LHCN-M2 (cell line): ENCODE measurements at regions not wholly inside any gene's neighbourhood (a gene's known extent, or its start where the extent isn't known, plus 50 kb on each side); places are given as distances from the start of the nearest gene placed in this dataset.

Source experiments
- DNase-seq: peaks from one replicate; pipeline ENCODE4 v3.0.0-alpha.2; 2012; ENCODE audit warnings: low read depth

GRCh38 chr9:73451003-73451402 is 299.3 kb downstream of the ANXA1 start:
- no peak for DNase-seq

GRCh38 chr9:73459817-73460216 is 308.2 kb downstream of the ANXA1 start:
- no peak for DNase-seq

- no peak for DNase-seq
These were observed 317.1 kb downstream of the ANXA1 start for GRCh38 chr9:73468716-73469115.

GRCh38 chr9:73470766-73471165 is 319.1 kb downstream of the ANXA1 start:
- DNase-seq = no peak

- no peak for DNase-seq
These were observed 322.4 kb downstream of the ANXA1 start for GRCh38 chr9:73474002-73474600.

- no peak for DNase-seq
These were observed 323.0 kb downstream of the ANXA1 start for GRCh38 chr9:73474625-73475024.

- DNase-seq = no peak
These were observed 343.2 kb downstream of the ANXA1 start for GRCh38 chr9:73494894-73495293.

GRCh38 chr9:73497796-73498195 is 346.1 kb downstream of the ANXA1 start:
- no peak for DNase-seq

GRCh38 chr9:73515216-73515615 is 363.6 kb downstream of the ANXA1 start:
- no peak for DNase-seq

- DNase-seq = no peak
These were observed 371.7 kb downstream of the ANXA1 start for GRCh38 chr9:73523391-73523790.

- DNase-seq = no peak
These were observed 373.7 kb downstream of the ANXA1 start for GRCh38 chr9:73525350-73525749.

GRCh38 chr9:73527521-73527920 is 375.9 kb downstream of the ANXA1 start:
- no peak for DNase-seq

- no peak for DNase-seq
These were observed 377.3 kb downstream of the ANXA1 start for GRCh38 chr9:73528926-73529325.

GRCh38 chr9:73529666-73530065 is 378.0 kb downstream of the ANXA1 start:
- DNase-seq = no peak

- no peak for DNase-seq
These were observed 379.4 kb downstream of the ANXA1 start for GRCh38 chr9:73531051-73531532.

GRCh38 chr9:73531658-73532057 is 380.0 kb downstream of the ANXA1 start:
- no peak for DNase-seq

GRCh38 chr9:73532985-73533384 is 381.3 kb downstream of the ANXA1 start:
- no peak for DNase-seq

- DNase-seq = no peak
These were observed 384.7 kb downstream of the ANXA1 start for GRCh38 chr9:73536403-73536802.

- DNase-seq = no peak
These were observed 385.9 kb downstream of the ANXA1 start for GRCh38 chr9:73537561-73537960.

- no peak for DNase-seq
These were observed 388.3 kb downstream of the ANXA1 start for GRCh38 chr9:73539881-73540390.

GRCh38 chr9:73541923-73542322 is 390.3 kb downstream of the ANXA1 start:
- no peak for DNase-seq

- no peak for DNase-seq
These were observed 392.1 kb downstream of the ANXA1 start for GRCh38 chr9:73543727-73544126.

GRCh38 chr9:73548201-73548600 is 396.5 kb downstream of the ANXA1 start:
- no peak for DNase-seq

- no peak for DNase-seq
These were observed 398.3 kb downstream of the ANXA1 start for GRCh38 chr9:73549991-73550390.
